SK-N-SH (cell line): ENCODE measurements at regions not wholly inside any gene's neighbourhood (a gene's known extent, or its start where the extent isn't known, plus 50 kb on each side); places are given as distances from the start of the nearest gene placed in this dataset.
"Not testable (repeated sequence)": the region's sequence is repeated elsewhere in the genome, so short reads cannot be mapped to it uniquely, and the experiment has no call there.

Source experiments
- CTCF ChIA-PET: fragments of 300-600, 350-600 bp; formaldehyde crosslinking; extraction: SDS; loops from one replicate; lab custom pipeline; 2021; lab: Yijun Ruan, JAX
- POLR2A ChIA-PET: fragments of 350-600 bp; sonication (Branson Sonifier 250); formaldehyde crosslinking; extraction: SDS; loops from one replicate; lab custom pipeline; 2020; ENCODE audit warnings: antibody characterized with exemption, inconsistent platforms; lab: Yijun Ruan, JAX
- DNase-seq: peaks from one replicate; pipeline ENCODE4 v3.0.0; 2012
- H2AFZ ChIP-seq: fragments of 200-600 bp; sonication (generic); 2 replicates; pipeline ENCODE4 v1.8.1; 2016; ENCODE audit warnings: antibody characterized with exemption, mild to moderate bottlenecking, low read depth
- H3F3A ChIP-seq: fragments of 200-600 bp; sonication (generic); replicated peaks from 2 replicates; pipeline ENCODE3; 2016; ENCODE audit warnings: antibody characterized with exemption, mild to moderate bottlenecking; ENCODE audit not compliant: insufficient read depth
- H3K27ac ChIP-seq, 2 experiments: fragments of 200-500 bp in 1 of 2; fragments of 200-600 bp in 1 of 2; sonication (Bioruptor generic) in 1 of 2; sonication (generic), shearing (Covaris generic) in 1 of 2; 2 replicates each; pipeline versions ENCODE4 v1.5.1 to v1.6.1; 2014 to 2016; ENCODE audit warnings: low read depth in 2 of 2, inconsistent platforms in 1 of 2, low read length in 1 of 2, mild to moderate bottlenecking in 1 of 2, mixed read lengths in 1 of 2
- H3K27me3 ChIP-seq: fragments of 200-600 bp; sonication (generic), shearing (Covaris generic); 2 replicates; pipeline ENCODE4 v1.6.1; 2016; ENCODE audit warnings: mixed run types; ENCODE audit not compliant: insufficient read depth
- H3K36me3 ChIP-seq, 2 experiments: fragments of 200-500 bp in 1 of 2; fragments of 200-600 bp in 1 of 2; sonication (Bioruptor generic) in 1 of 2; sonication (generic) in 1 of 2; replicated peaks in 1 of 2; 2 replicates each; pipeline versions ENCODE3 to v1.5.1; 2014 to 2016; ENCODE audit warnings: low read length in 1 of 2, mild to moderate bottlenecking in 1 of 2; ENCODE audit not compliant: insufficient read depth in 2 of 2, control insufficient read depth in 1 of 2
- H3K4me1 ChIP-seq, 2 experiments: fragments of 200-500 bp in 1 of 2; fragments of 200-600 bp in 1 of 2; sonication (Bioruptor generic) in 1 of 2; sonication (generic), shearing (Covaris generic) in 1 of 2; 2 replicates each; pipeline versions ENCODE4 v1.5.1 to v1.6.1; 2014 to 2016; ENCODE audit warnings: low read depth in 1 of 2, low read length in 1 of 2, mixed run types in 1 of 2; ENCODE audit not compliant: insufficient read depth in 2 of 2, control insufficient read depth in 1 of 2
- H3K4me2 ChIP-seq: fragments of 200-600 bp; sonication (generic), shearing (Covaris generic); 2 replicates; pipeline ENCODE4 v1.6.1; 2017; ENCODE audit warnings: mixed run types
- H3K4me3 ChIP-seq, 2 experiments: fragments of 200-500 bp in 1 of 2; fragments of 200-600 bp in 1 of 2; sonication (Bioruptor generic) in 1 of 2; sonication (generic), shearing (Covaris generic) in 1 of 2; 2 replicates each; pipeline versions ENCODE4 v1.5.1 to v1.8.1; 2014 to 2016; ENCODE audit warnings: low read depth in 2 of 2, inconsistent platforms in 1 of 2, low read length in 1 of 2, mild to moderate bottlenecking in 1 of 2, mixed read lengths in 1 of 2, moderate library complexity in 1 of 2
- H3K79me2 ChIP-seq: fragments of 200-600 bp; sonication (generic); 2 replicates; pipeline ENCODE4 v1.8.1; 2017; ENCODE audit warnings: mild to moderate bottlenecking; ENCODE audit not compliant: insufficient read depth
- H3K9ac ChIP-seq: fragments of 200-600 bp; sonication (generic); 2 replicates; pipeline ENCODE4 v1.6.1; 2017; ENCODE audit warnings: mixed run types
- H3K9me2 ChIP-seq: fragments of 200-600 bp; sonication (generic); 2 replicates; pipeline ENCODE4 v1.6.1; 2017; ENCODE audit warnings: mixed run types
- H3K9me3 ChIP-seq: fragments of 200-600 bp; sonication (generic); 2 replicates; pipeline ENCODE4 v1.6.1; 2017; ENCODE audit warnings: mixed run types, mild to moderate bottlenecking, moderate library complexity
- H4K20me1 ChIP-seq: fragments of 200-600 bp; sonication (generic); 2 replicates; pipeline ENCODE4 v1.6.1; 2017; ENCODE audit warnings: mild to moderate bottlenecking, mixed run types; ENCODE audit not compliant: insufficient read depth
- ELF1 ChIP-seq: IDR thresholded peaks from 2 replicates; pipeline ENCODE4 v1.4.0; 2012
- EZH2phosphoT487 ChIP-seq: fragments of 200-600 bp; sonication (generic); IDR thresholded peaks from 2 replicates; pipeline ENCODE4 v1.6.1; 2017; ENCODE audit warnings: low read depth, mixed run types, mild to moderate bottlenecking, antibody characterized with exemption, moderate library complexity, borderline replicate concordance
- FOSL2 ChIP-seq: IDR thresholded peaks from 2 replicates; pipeline ENCODE4 v1.4.0; 2012; ENCODE audit warnings: low read depth, mild to moderate bottlenecking, moderate library complexity, borderline replicate concordance
- FOXM1 ChIP-seq: IDR thresholded peaks from 2 replicates; pipeline ENCODE4 v1.4.0; 2012; ENCODE audit warnings: low read depth, mild to moderate bottlenecking
- GATA2 ChIP-seq: sonication (generic); formaldehyde crosslinking; IDR thresholded peaks from 2 replicates; pipeline ENCODE4 v1.5.0; 2020; ENCODE audit warnings: mild to moderate bottlenecking, missing genetic modification reagents
- JUND ChIP-seq: IDR thresholded peaks from 2 replicates; pipeline ENCODE4 v1.4.0; 2012
- NFIC ChIP-seq: IDR thresholded peaks from 2 replicates; pipeline ENCODE4 v1.4.0; 2012; ENCODE audit warnings: borderline replicate concordance
- NRF1 ChIP-seq: IDR thresholded peaks from 2 replicates; pipeline ENCODE4 v1.6.1; 2012; ENCODE audit warnings: low read depth, mild to moderate bottlenecking, low read length
- RCOR1 ChIP-seq: fragments of 150-350 bp; IDR thresholded peaks from 2 replicates; pipeline ENCODE4 v1.6.1; 2017; ENCODE audit warnings: antibody characterized with exemption, low read length
- TAF1 ChIP-seq: IDR thresholded peaks from 2 replicates; pipeline ENCODE4 v1.6.1; 2012; ENCODE audit warnings: low read depth, mild to moderate bottlenecking, low read length, moderate library complexity, borderline replicate concordance
- TEAD4 ChIP-seq: IDR thresholded peaks from 2 replicates; pipeline ENCODE4 v1.4.0; 2012; ENCODE audit warnings: mild to moderate bottlenecking, borderline replicate concordance; ENCODE audit not compliant: insufficient read depth
- YY1 ChIP-seq: IDR thresholded peaks from 2 replicates; pipeline ENCODE4 v1.4.0; 2012; ENCODE audit warnings: low read depth, mild to moderate bottlenecking
- WGBS: methylation state at CpG from one replicate; pipeline ENCODE4 v1.1.6; 2017; ENCODE audit warnings: low lambda C conversion rate; 5-methylcytosine and 5-hydroxymethylcytosine counted together
- TF ChIP-seq, protein P1 (sequence below): fragments of 150-350 bp; IDR thresholded peaks from 2 replicates; pipeline ENCODE4 v1.6.1; 2017; ENCODE audit warnings: antibody characterized with exemption, low read length, low read depth, borderline replicate concordance
- TF ChIP-seq, protein P2 (sequence below): IDR thresholded peaks from 2 replicates; pipeline ENCODE4 v1.6.1; 2012; ENCODE audit warnings: mild to moderate bottlenecking, low read depth, low read length, moderate library complexity
- TF ChIP-seq, protein P3 (sequence below): IDR thresholded peaks from 2 replicates; pipeline ENCODE4 v1.4.0; 2012; ENCODE audit warnings: low read depth, borderline replicate concordance
- TF ChIP-seq, protein P4 (sequence below): IDR thresholded peaks from 2 replicates; pipeline ENCODE4 v1.4.0; 2012; ENCODE audit warnings: low read depth
- TF ChIP-seq, protein P5 (sequence below): IDR thresholded peaks from 2 replicates; pipeline ENCODE4; 2012

DNA sequence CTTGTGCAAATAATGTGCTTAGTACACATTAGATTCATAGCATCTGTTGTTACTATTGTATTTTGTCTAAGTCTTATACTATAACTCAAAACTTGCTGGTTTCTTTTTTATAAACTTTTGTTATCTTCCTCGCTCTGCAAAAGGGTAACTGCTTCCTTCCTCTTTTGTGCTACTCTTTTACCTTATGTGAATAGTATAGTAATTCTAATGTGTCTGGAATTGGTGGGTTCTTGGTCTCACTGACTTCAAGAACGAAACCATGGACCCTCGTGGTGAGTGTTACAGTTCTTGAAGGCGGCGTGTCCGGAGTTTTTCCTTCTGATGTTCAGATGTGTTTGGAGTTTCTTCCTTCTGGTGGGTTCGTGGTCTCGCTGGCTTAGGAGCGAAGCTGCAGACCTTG lies 563.1 kb upstream of the LUZP2 start:
- TF ChIP-seq EZH2phosphoT487 (no peak), NFIC (no peak), JUND (no peak), ELF1 (no peak), YY1 (no peak), NRF1 (no peak), FOSL2 (no peak), FOXM1 (no peak), TEAD4 (no peak), RCOR1 (no peak), GATA2 (CRISPR knock-in tag) (no peak), TAF1 (no peak)
- TF ChIP-seq, protein P1, sequence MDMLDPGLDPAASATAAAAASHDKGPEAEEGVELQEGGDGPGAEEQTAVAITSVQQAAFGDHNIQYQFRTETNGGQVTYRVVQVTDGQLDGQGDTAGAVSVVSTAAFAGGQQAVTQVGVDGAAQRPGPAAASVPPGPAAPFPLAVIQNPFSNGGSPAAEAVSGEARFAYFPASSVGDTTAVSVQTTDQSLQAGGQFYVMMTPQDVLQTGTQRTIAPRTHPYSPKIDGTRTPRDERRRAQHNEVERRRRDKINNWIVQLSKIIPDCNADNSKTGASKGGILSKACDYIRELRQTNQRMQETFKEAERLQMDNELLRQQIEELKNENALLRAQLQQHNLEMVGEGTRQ: no peak
- TF ChIP-seq, protein P2, sequence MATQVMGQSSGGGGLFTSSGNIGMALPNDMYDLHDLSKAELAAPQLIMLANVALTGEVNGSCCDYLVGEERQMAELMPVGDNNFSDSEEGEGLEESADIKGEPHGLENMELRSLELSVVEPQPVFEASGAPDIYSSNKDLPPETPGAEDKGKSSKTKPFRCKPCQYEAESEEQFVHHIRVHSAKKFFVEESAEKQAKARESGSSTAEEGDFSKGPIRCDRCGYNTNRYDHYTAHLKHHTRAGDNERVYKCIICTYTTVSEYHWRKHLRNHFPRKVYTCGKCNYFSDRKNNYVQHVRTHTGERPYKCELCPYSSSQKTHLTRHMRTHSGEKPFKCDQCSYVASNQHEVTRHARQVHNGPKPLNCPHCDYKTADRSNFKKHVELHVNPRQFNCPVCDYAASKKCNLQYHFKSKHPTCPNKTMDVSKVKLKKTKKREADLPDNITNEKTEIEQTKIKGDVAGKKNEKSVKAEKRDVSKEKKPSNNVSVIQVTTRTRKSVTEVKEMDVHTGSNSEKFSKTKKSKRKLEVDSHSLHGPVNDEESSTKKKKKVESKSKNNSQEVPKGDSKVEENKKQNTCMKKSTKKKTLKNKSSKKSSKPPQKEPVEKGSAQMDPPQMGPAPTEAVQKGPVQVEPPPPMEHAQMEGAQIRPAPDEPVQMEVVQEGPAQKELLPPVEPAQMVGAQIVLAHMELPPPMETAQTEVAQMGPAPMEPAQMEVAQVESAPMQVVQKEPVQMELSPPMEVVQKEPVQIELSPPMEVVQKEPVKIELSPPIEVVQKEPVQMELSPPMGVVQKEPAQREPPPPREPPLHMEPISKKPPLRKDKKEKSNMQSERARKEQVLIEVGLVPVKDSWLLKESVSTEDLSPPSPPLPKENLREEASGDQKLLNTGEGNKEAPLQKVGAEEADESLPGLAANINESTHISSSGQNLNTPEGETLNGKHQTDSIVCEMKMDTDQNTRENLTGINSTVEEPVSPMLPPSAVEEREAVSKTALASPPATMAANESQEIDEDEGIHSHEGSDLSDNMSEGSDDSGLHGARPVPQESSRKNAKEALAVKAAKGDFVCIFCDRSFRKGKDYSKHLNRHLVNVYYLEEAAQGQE: no peak
- TF ChIP-seq, protein P3, sequence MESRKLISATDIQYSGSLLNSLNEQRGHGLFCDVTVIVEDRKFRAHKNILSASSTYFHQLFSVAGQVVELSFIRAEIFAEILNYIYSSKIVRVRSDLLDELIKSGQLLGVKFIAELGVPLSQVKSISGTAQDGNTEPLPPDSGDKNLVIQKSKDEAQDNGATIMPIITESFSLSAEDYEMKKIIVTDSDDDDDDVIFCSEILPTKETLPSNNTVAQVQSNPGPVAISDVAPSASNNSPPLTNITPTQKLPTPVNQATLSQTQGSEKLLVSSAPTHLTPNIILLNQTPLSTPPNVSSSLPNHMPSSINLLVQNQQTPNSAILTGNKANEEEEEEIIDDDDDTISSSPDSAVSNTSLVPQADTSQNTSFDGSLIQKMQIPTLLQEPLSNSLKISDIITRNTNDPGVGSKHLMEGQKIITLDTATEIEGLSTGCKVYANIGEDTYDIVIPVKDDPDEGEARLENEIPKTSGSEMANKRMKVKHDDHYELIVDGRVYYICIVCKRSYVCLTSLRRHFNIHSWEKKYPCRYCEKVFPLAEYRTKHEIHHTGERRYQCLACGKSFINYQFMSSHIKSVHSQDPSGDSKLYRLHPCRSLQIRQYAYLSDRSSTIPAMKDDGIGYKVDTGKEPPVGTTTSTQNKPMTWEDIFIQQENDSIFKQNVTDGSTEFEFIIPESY: no peak
- TF ChIP-seq, protein P4, sequence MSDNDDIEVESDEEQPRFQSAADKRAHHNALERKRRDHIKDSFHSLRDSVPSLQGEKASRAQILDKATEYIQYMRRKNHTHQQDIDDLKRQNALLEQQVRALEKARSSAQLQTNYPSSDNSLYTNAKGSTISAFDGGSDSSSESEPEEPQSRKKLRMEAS: no peak
- TF ChIP-seq, protein P5, sequence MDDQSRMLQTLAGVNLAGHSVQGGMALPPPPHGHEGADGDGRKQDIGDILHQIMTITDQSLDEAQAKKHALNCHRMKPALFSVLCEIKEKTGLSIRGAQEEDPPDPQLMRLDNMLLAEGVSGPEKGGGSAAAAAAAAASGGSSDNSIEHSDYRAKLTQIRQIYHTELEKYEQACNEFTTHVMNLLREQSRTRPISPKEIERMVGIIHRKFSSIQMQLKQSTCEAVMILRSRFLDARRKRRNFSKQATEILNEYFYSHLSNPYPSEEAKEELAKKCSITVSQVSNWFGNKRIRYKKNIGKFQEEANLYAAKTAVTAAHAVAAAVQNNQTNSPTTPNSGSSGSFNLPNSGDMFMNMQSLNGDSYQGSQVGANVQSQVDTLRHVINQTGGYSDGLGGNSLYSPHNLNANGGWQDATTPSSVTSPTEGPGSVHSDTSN: no peak
- no peaks in the 10 kb centered on the region for H3K9me3 ChIP-seq
- H3K79me2 ChIP-seq: no peaks in the 10 kb centered on the region
- DNase-seq: no peak
- no peaks in the 10 kb centered on the region for H4K20me1 ChIP-seq
- no peak overlapping the region for H3K4me2 ChIP-seq
- no peaks in the 10 kb centered on the region for H3K9me2 ChIP-seq
- no peak overlapping the region for H3K4me3 ChIP-seq
- WGBS: 75% methylated on average over 9 of the region's 9 CpGs
- H3K4me1 ChIP-seq: no peaks in the 10 kb centered on the region; a peak in 1 of 4 replicates
- POLR2A ChIA-PET: no interaction called here
- H3K9ac ChIP-seq: no peak overlapping the region
- H3K27me3 ChIP-seq: no peaks in the 10 kb centered on the region
- no peak overlapping the region for H3K27ac ChIP-seq
- no peaks in the 10 kb centered on the region for H3F3A ChIP-seq
- H3K36me3 ChIP-seq: no peaks in the 10 kb centered on the region
- CTCF ChIA-PET: no interaction called here
- H2AFZ ChIP-seq: no peak overlapping the region

DNA sequence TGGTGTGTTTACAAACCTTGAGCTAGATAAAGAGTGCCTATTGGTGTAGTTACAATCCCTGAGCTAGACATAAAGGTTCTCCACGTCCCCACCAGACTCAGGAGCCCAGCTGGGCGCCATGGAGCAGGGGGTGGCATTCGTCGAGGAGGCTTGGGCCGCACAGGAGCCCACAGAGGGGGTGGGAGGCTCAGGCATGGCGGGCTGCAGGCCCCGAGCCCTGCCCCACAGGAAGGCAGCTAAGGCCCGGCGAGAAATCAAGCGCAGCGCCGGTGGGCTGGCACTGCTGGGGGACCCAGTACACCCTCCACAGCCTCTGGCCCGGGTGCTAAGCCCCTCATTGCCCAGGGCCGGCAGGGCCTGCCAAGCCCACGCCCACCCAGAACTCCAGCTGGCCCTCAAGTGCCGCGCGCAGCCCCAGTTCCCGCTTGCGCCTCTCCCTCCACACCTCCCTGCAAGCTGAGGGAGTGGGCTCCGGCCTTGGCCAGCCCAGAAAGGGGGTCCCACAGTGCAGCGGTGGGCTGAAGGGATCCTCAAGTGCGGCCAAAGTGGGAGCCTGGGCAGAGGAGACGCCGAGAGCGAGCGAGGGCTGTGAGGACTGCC lies 562.1 kb upstream of the LUZP2 start:
- 80% methylated on average over 3 of the region's 27 CpGs for WGBS
- not testable (repeated sequence) for H3K9ac ChIP-seq

More for the DNA sequence above, 562.1 kb upstream of the LUZP2 start:
- H3K27ac ChIP-seq, H3K79me2 ChIP-seq, H3K9me3 ChIP-seq, H3K4me2 ChIP-seq, H3K9me2 ChIP-seq, DNase-seq, H3F3A ChIP-seq, H4K20me1 ChIP-seq, H2AFZ ChIP-seq, POLR2A ChIA-PET, H3K4me3 ChIP-seq, H3K27me3 ChIP-seq, CTCF ChIA-PET, H3K36me3 ChIP-seq, H3K4me1 ChIP-seq: not testable (repeated sequence)
